NCI-H2196 treated with DMSO at 0.1 percent for 48 hours (cell line): ENCODE measurements at regions not wholly inside any gene's neighbourhood (a gene's known extent, or its start where the extent isn't known, plus 50 kb on each side); places are given as distances from the start of the nearest gene placed in this dataset.
"Not testable (repeated sequence)": the region's sequence is repeated elsewhere in the genome, so short reads cannot be mapped to it uniquely, and the experiment has no call there.

Source experiments
- DNase-seq: peaks from one replicate; lab custom pipeline; 2025; ENCODE audit not compliant: unreplicated experiment; lab: John Stamatoyannopoulos, UW

- no peak for DNase-seq
Observed at GRCh38 chr5:135102716-135103574, 68.9 kb upstream of the PITX1 start.

- DNase-seq, result no peak
Observed at GRCh38 chr5:135100431-135100830, 66.4 kb upstream of the PITX1 start.

DNA sequence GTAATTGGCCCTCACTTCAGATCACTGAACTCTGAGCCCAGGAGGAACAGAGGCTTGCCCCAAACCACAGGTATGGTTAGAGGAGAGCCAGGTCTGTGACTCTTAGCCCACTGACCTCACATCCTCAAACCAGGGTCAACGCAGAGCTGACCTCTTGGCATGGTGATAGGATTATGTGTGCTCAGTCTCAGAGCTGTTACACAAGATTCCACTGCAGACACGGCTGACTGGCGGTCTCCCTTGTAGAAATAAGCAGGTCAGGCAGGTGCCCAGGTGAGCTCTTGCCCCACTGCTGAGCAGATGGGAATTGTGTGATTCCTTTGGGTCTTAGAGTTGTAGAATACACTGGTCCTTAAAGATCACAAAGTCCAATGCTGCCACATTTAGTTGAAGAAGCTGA, 66.0 kb upstream of the PITX1 start:
- DNase-seq, result no peak

GRCh38 chr5:135097390-135097789, 63.4 kb upstream of the PITX1 start:
- DNase-seq, result no peak

DNA sequence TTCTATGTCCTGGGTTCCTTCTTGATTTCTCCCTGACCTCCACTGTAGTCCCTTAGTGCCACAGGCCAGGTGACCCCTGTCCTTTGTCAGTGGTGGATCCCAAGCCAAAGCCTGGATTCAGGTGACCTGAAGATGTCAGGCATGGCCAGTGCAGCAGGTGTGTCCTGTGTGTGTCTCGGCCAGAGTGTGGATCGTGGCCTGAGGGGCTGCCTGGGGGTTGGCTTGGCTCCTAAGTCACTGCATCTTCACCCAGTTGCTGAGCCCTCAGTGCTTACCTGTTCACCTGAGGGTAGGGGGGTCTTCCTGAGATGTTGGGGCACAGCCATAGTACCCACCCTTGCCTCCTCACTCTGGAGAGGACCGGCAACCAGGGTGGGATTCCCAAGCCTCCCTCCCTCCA, 61.8 kb upstream of the PITX1 start:
- no peak for DNase-seq

DNA sequence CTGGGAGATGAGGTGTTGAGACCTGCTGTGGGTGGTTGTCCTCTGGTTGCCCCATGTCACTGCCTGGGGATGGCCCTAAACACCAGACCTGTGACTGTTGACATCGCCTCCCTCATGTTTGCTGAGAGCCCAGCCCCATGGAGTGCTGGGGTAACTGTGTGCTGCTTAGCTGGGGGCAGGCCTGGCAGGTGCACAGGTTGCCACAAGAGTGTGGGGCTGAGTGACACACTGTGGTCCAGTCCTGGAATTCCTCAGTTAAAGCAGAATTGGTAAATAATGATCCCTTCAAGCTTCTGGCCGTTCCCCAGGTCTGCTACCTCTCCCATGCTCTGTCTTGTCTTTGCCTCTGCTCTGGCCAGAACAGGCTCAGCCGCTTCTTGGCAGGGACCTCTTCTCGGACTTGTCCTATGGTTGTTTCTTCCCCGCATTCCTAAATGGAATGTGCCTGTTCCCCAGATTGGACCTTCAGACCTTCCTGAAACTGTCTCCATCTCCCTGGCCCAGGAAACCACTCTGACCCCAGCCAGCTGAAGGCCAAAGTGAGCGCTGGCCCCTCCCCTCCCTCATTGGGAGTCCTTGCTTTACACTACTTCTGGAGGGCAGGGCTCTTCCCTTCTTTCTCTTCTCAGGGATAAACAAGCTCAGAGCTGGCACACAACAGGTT, 61.2 kb upstream of the PITX1 start:
- DNase-seq, result no peak

GRCh38 chr5:135094339-135095051, 60.5 kb upstream of the PITX1 start:
- no peak for DNase-seq

DNA sequence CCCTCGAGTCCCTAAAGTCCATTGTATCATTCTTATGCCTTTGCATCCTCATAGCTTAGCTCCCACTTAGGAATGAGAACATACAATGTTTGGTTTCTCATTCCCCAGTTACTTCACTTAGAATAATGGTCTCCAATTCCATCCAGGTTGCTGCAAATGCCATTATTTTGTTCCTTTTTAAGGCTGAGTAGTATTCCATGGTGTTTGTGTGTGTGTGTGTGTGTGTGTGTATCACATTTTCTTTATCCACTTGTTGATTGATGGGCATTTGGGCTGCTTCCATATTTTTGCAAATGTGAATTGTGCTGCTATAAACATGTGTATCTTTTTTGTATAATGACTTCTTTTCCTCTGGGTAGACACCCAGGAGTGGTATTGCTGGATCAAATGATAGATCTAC, 59.5 kb upstream of the PITX1 start:
- DNase-seq, result not testable (repeated sequence)

DNA sequence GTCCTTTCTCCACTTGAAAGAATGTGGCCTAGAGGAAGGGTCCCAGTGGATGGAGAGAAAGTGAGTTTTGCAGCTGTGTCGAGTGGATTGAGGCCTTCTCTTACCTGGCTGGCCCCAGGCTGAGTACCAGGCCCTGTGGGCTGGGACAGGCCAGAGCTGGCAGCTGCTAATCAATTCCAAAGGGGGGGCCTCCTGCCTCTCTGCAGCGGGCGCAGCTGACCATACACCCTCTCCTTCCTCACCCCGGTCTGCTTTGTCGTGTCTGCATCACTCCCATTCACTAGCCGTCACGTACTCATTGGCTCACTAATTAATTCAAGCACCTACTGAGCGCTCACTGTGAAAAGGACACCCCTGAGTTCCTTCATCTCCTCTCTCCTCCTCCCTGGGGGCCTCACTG, 58.4 kb upstream of the PITX1 start:
- no peak for DNase-seq

- DNase-seq, result no peak
Observed at GRCh38 chr5:135091286-135091685, 57.3 kb upstream of the PITX1 start.

DNA sequence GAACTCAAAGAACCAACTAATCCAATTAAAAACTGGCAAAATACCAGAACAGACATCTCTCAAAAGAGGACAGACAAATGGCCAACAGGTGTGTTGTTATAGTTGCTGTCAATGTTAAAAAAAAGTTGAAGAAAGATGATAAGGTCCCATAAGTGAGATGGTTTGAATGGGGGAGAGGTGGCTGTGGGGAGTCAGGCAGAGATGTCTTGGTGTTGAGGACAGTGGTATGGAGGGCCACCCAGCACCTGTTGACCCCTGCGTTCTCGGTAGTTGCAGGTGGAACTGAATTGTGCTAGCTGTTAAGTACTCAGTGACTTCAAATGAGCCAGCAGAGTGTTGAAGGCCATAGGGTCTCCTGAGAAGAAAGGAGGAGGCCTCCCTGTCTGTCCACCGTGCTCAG, 55.9 kb upstream of the PITX1 start:
- no peak for DNase-seq

GRCh38 chr5:135088911-135089310, 54.9 kb upstream of the PITX1 start:
- DNase-seq, result no peak

DNA sequence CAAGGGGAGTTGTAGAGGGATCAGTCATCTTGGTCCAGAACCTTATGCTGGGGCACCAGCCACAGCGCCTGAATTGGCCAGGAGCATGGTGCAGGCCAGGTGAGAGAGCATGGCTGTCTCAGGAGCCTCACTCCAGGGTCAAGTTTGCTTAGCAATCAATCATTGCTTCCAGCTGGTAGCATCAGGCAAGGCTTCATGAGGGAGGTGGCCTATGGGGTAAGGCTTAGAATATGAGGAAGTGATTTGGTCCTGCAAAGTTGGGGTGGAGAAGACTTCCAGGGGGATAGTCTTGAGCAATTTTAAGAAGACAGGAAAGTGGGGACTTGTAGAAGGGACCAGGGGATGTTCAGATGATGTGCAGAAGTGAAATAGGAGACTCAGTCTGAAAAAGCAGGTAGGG, 53.9 kb upstream of the PITX1 start:
- no peak for DNase-seq

GRCh38 chr5:135085936-135086725, 52.1 kb upstream of the PITX1 start:
- DNase-seq, result no peak

- DNase-seq, result no peak
Observed at GRCh38 chr5:135085133-135085935, 51.3 kb upstream of the PITX1 start.
